Esophagus muscularis mucosa (tissue), 4 donors: ENCODE measurements at regions not wholly inside any gene's neighbourhood (a gene's known extent, or its start where the extent isn't known, plus 50 kb on each side); places are given as distances from the start of the nearest gene placed in this dataset.

Experiments used
- DNase-seq: peaks from one replicate; pipeline ENCODE4 v3.0.0-alpha.2; 2017; ENCODE audit errors: extremely low spot score
- H3K27ac ChIP-seq, 4 donors: fragments of 200-600 bp; sonication (generic); replicated peaks in 1 of 4; 1 replicate in 3 of 4; 2 replicates in 1 of 4; pipeline ENCODE4 v1.5.1; 2016 to 2019; ENCODE audit warnings: mild to moderate bottlenecking in 1 of 4
- H3K27me3 ChIP-seq, 4 donors: fragments of 200-600 bp; sonication (generic); one replicate each; pipeline versions ENCODE4 v1.5.1 to v1.6.0; 2016 to 2019
- H3K36me3 ChIP-seq, 4 donors: fragments of 200-600 bp; sonication (generic); one replicate each; pipeline ENCODE4 v1.5.1; 2016 to 2019
- H3K4me1 ChIP-seq, 4 donors: fragments of 200-600 bp; sonication (generic); one replicate each; pipeline ENCODE4 v1.5.1; 2016 to 2019
- H3K4me3 ChIP-seq, 4 donors: fragments of 200-600 bp; sonication (generic); 1 replicate in 2 of 4; 2 replicates in 2 of 4; pipeline ENCODE4 v1.5.1; 2016 to 2019; ENCODE audit warnings: mild to moderate bottlenecking in 4 of 4, moderate library complexity in 1 of 4
- H3K9me3 ChIP-seq, 4 donors: fragments of 200-600 bp; sonication (generic); 1 replicate in 3 of 4; 2 replicates in 1 of 4; pipeline ENCODE4 v1.5.1; 2016 to 2019
- EP300 ChIP-seq: sonication (generic); formaldehyde crosslinking; IDR thresholded peaks from one replicate; pipeline ENCODE4 v1.6.1; 2017; ENCODE audit warnings: antibody characterized with exemption
- POLR2A ChIP-seq: fragments of 450-650 bp; IDR thresholded peaks from one replicate; pipeline ENCODE4 v1.6.1; 2017; ENCODE audit warnings: antibody characterized with exemption, moderate library complexity, mild to moderate bottlenecking, low read depth
- POLR2AphosphoS5 ChIP-seq, 2 donors: sonication (generic); formaldehyde crosslinking; IDR thresholded peaks; one replicate each; pipeline ENCODE4 v1.6.1; 2017; ENCODE audit warnings: antibody characterized with exemption in 2 of 2
- WGBS: methylation state at CpG from one replicate; pipeline ENCODE4 v1.1.5; 2018; 5-methylcytosine and 5-hydroxymethylcytosine counted together
- intact Hi-C: fragments of 100-400 bp; cut with DNase I; formaldehyde crosslinking; loops from one replicate; pipeline ENCODE4 v1.15.1; 2023
- TF ChIP-seq, protein P1 (sequence below), 3 experiments: fragments of 200-600 bp in 2 of 3; fragments of 450-650 bp in 1 of 3; sonication (generic) in 2 of 3; IDR thresholded peaks; one replicate each; pipeline ENCODE4 v1.5.1; 2017 to 2019; ENCODE audit warnings: antibody characterized with exemption in 3 of 3, mild to moderate bottlenecking in 2 of 3, moderate library complexity in 1 of 3

DNA sequence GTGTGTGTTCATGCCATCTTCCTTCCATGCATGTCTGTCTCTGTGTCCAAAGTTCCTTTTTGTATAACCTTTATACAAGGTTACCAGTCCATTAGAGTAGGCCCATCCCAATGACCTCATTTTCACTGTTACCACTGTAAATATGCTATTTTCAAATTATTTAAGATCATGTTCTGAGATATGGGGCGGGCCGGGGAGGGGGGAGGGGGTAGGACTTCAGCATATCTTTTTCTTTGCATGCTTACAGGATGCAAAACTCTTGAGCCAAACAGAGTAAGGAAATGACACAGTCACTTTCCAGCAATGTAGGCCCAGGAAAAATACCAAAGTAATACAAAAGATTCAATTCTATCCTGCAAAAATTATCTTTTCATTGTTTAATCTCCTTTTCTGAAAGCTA, 124.1 kb upstream of the HNRNPA3 start:
- no peaks in the 10 kb centered on the region for H3K36me3 ChIP-seq
- TF ChIP-seq EP300 (no peak), POLR2A (no peak), POLR2AphosphoS5 (IDR thresholded peaks at IDR 0.05) (no peak)
- TF ChIP-seq, protein P1, sequence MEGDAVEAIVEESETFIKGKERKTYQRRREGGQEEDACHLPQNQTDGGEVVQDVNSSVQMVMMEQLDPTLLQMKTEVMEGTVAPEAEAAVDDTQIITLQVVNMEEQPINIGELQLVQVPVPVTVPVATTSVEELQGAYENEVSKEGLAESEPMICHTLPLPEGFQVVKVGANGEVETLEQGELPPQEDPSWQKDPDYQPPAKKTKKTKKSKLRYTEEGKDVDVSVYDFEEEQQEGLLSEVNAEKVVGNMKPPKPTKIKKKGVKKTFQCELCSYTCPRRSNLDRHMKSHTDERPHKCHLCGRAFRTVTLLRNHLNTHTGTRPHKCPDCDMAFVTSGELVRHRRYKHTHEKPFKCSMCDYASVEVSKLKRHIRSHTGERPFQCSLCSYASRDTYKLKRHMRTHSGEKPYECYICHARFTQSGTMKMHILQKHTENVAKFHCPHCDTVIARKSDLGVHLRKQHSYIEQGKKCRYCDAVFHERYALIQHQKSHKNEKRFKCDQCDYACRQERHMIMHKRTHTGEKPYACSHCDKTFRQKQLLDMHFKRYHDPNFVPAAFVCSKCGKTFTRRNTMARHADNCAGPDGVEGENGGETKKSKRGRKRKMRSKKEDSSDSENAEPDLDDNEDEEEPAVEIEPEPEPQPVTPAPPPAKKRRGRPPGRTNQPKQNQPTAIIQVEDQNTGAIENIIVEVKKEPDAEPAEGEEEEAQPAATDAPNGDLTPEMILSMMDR (IDR thresholded peaks at IDR 0.05): no peak
- H3K9me3 ChIP-seq: no peaks in the 10 kb centered on the region
- no peaks in the 10 kb centered on the region for H3K4me1 ChIP-seq
- H3K27ac ChIP-seq: no peak overlapping the region
- intact Hi-C loops: no loop called here
- 66% methylated on average over 2 of the region's 2 CpGs for WGBS
- DNase-seq: no peak
- H3K27me3 ChIP-seq: peaks cover 0 to 10% (median 0%) of the 10 kb centered on the region in 4 donors
- no peak overlapping the region for H3K4me3 ChIP-seq

DNA sequence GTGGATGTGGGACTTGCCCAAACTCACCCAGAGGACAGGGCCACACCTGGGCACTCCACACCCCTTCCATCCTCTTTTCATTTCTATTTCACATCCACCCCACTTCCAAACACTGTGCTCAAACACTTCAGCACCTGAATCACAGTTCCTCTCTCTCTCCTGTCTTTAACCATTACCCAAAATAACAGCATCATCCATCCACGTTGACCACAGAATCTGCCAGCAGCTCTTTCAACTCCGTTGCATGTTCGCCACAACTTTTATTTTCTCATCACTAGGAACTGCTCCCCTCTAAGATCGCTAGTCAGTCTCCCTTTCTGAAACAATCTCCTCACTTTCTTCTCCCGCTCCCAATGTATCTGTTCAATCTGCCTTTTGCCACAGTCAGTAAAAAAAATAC, 121.6 kb upstream of the HNRNPA3 start:
- no peak overlapping the region for H3K27ac ChIP-seq
- intact Hi-C loops: no loop called here
- WGBS: 76% methylated on average over 5 of the region's 5 CpGs
- no peak for DNase-seq
- H3K9me3 ChIP-seq: no peaks in the 10 kb centered on the region
- H3K36me3 ChIP-seq: no peaks in the 10 kb centered on the region
- TF ChIP-seq POLR2A (no peak), POLR2AphosphoS5 (IDR thresholded peaks at IDR 0.05) (no peak), EP300 (no peak)
- TF ChIP-seq, protein P1 (IDR thresholded peaks at IDR 0.05): no peak
- H3K27me3 ChIP-seq: peaks cover 0 to 5% (median 0%) of the 10 kb centered on the region in 4 donors
- no peaks in the 10 kb centered on the region for H3K4me1 ChIP-seq
- H3K4me3 ChIP-seq: no peak overlapping the region

DNA sequence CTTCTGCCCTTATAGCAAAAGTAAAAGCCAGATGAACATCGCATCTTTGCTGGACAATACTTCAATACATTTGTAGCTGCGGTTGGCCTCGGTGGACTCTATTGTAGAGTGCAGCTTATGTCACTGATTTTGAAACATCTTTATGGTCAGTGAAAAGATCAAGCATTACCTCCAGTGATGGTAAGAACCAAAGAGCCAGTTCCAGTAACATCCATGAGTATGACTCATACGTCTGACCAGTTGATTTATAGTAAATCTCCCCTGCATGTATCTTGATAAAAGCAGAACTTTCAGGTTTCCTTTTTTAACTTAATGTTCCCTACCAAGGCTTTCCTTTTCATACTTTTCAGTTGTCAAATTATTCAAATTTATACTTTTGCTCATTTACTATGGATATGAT, 119.2 kb upstream of the HNRNPA3 start:
- Histone ChIP-seq H3K4me3 (no peak overlapping the region), H3K27ac (no peak overlapping the region), H3K27me3 (peaks cover 0 to 5% (median 0%) of the 10 kb centered on the region in 4 donors), H3K4me1 (no peaks in the 10 kb centered on the region), H3K9me3 (no peaks in the 10 kb centered on the region), H3K36me3 (no peaks in the 10 kb centered on the region)
- WGBS: 85% methylated on average over 4 of the region's 4 CpGs
- TF ChIP-seq POLR2AphosphoS5 (IDR thresholded peaks at IDR 0.05) (no peak), POLR2A (no peak), EP300 (no peak)
- TF ChIP-seq, protein P1 (IDR thresholded peaks at IDR 0.05): no peak
- intact Hi-C loops: no loop called here
- DNase-seq: no peak

DNA sequence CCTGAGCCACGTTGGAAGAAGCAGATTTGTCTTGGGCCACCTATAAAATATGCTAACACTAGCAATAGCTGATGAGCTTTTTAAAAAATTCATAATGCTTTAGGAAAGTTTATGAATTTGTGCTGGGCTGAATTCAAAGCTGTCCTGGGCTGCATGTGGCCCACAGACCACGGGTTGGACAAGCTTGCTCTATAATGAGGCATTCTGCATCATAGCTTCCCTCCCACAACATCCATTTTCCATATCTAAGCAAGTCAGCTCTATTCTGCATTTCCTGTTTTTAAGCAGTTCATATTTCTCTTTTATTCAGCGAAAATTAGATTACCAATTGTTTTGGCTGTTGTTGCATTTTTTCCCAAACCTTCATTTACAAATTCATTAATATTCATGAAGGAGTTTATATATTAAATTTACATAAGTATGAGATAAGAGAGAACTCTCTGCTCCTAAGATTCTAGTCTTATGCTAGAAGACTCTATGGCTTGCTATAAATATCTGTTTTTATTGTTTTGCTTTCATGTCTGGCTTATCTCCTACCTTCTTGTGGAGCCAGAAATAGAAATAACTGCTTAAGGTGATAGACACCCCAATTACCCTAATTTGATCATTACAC, 114.5 kb upstream of the HNRNPA3 start:
- Histone ChIP-seq H3K4me3 (no peak overlapping the region), H3K36me3 (no peaks in the 10 kb centered on the region), H3K9me3 (no peaks in the 10 kb centered on the region), H3K4me1 (no peaks in the 10 kb centered on the region), H3K27me3 (no peaks in the 10 kb centered on the region), H3K27ac (no peak overlapping the region)
- no peak for DNase-seq
- TF ChIP-seq EP300: no peak
- no peak for TF ChIP-seq POLR2AphosphoS5 (IDR thresholded peaks at IDR 0.05)
- no peak for TF ChIP-seq POLR2A
- intact Hi-C loops: no loop called here
- WGBS: 68% methylated on average over 3 of the region's 3 CpGs

DNA sequence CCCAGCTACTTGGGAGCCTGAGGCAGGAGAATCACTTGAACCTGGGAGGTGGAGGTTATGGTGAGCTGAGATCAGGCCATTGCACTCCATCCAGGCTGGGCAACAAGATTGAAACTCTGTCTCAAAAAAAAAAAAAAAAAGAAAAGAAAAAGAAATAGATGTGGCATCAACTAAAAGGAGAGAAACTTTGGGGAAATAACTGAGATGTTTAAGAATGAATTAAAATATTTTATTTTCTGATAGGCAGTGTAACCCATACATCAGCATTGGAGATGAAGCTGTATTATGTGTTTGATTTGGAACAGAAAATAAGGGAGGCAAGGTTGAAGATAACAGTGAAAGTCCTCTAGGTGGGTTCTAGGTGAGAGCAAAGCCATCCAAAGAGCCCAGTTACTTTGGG, 110.7 kb upstream of the HNRNPA3 start:
- intact Hi-C loops: no loop called here
- Histone ChIP-seq H3K36me3 (no peaks in the 10 kb centered on the region), H3K4me1 (no peaks in the 10 kb centered on the region), H3K9me3 (no peaks in the 10 kb centered on the region), H3K4me3 (no peak overlapping the region), H3K27ac (no peak overlapping the region), H3K27me3 (no peaks in the 10 kb centered on the region)
- no peak for DNase-seq
- TF ChIP-seq EP300 (no peak), POLR2A (no peak), POLR2AphosphoS5 (IDR thresholded peaks at IDR 0.05) (no peak)
- TF ChIP-seq, protein P1 (IDR thresholded peaks at IDR 0.05): no peak
